IMR-90 (cell line): ENCODE measurements at regions not wholly inside any gene's neighbourhood (a gene's known extent, or its start where the extent isn't known, plus 50 kb on each side); places are given as distances from the start of the nearest gene placed in this dataset.

Experiments used
- ATAC-seq: fragments of 200-7000 bp; cut with Tn5 transposase; 2 replicates; pipeline ENCODE4 v1.9.1; 2020; ENCODE audit warnings: low read depth, mild to moderate bottlenecking, moderate library complexity
- BruUV-seq: library from RNA; stranded (reverse); fragments of 400-500 nt; replicated peaks from 2 replicates; lab custom pipeline; 2021; lab: Mats Ljungman, UMichigan
- CTCF ChIA-PET: fragments of 300-600 bp; formaldehyde crosslinking; extraction: SDS; loops from one replicate; lab custom pipeline; 2021; ENCODE audit warnings: antibody characterized with exemption; lab: Yijun Ruan, JAX
- POLR2A ChIA-PET: fragments of 300-600 bp; sonication (Branson Sonifier 250); formaldehyde crosslinking; loops from one replicate; lab custom pipeline; 2022; ENCODE audit warnings: antibody characterized with exemption; ENCODE audit not compliant: unreplicated experiment; lab: Charles Lee
- DNase-seq: peaks from one replicate; pipeline ENCODE4 v3.0.0; 2013
- H2AFZ ChIP-seq: replicated peaks from 2 replicates; pipeline ENCODE3; 2013; ENCODE audit warnings: low read length, mild to moderate bottlenecking; ENCODE audit not compliant: poor library complexity
- H2AK5ac ChIP-seq: 2 replicates; pipeline ENCODE4 v1.6.1; 2013; ENCODE audit warnings: low read depth, low read length, inconsistent platforms
- H2AK9ac ChIP-seq: replicated peaks from 2 replicates; pipeline ENCODE3; 2013; ENCODE audit warnings: mild to moderate bottlenecking, low read depth, low read length, moderate library complexity; ENCODE audit not compliant: poor library complexity
- H2BK120ac ChIP-seq: 2 replicates; pipeline ENCODE4 v1.6.1; 2013; ENCODE audit warnings: low read depth, low read length, inconsistent platforms
- H2BK15ac ChIP-seq: 3 replicates; pipeline ENCODE4 v1.6.1; 2013; ENCODE audit warnings: low read depth, low read length, inconsistent platforms
- H2BK20ac ChIP-seq: 2 replicates; pipeline ENCODE4 v1.6.1; 2013; ENCODE audit warnings: low read depth, mild to moderate bottlenecking, inconsistent platforms, low read length, moderate library complexity
- H2BK5ac ChIP-seq: 2 replicates; pipeline ENCODE4 v1.6.1; 2013; ENCODE audit warnings: mild to moderate bottlenecking, low read depth, low read length, inconsistent platforms; ENCODE audit not compliant: poor library complexity, severe bottlenecking
- H3K14ac ChIP-seq: replicated peaks from 2 replicates; pipeline ENCODE4 v1.6.1; 2013; ENCODE audit warnings: low read depth, low read length, inconsistent platforms
- H3K18ac ChIP-seq: 2 replicates; pipeline ENCODE4 v1.6.1; 2013; ENCODE audit warnings: low read depth, low read length, control low read depth
- H3K23ac ChIP-seq: 2 replicates; pipeline ENCODE4 v1.6.1; 2013; ENCODE audit warnings: low read depth, low read length, inconsistent platforms
- H3K27ac ChIP-seq: 2 replicates; pipeline ENCODE4 v1.5.1; 2013; ENCODE audit warnings: mild to moderate bottlenecking, control low read depth, low read length; ENCODE audit not compliant: insufficient read depth
- H3K27me3 ChIP-seq: 2 replicates; pipeline ENCODE4 v1.6.1; 2013; ENCODE audit warnings: low read length; ENCODE audit not compliant: control insufficient read depth, insufficient read depth
- H3K36me3 ChIP-seq: 2 replicates; pipeline ENCODE4 v1.6.1; 2013; ENCODE audit warnings: low read length, mixed read lengths; ENCODE audit not compliant: control insufficient read depth, insufficient read depth
- H3K4ac ChIP-seq: 2 replicates; pipeline ENCODE4 v1.6.1; 2013; ENCODE audit warnings: low read depth, low read length, inconsistent platforms
- H3K4me1 ChIP-seq: 2 replicates; pipeline ENCODE4 v1.6.1; 2013; ENCODE audit warnings: low read length, mixed read lengths; ENCODE audit not compliant: control insufficient read depth, insufficient read depth
- H3K4me2 ChIP-seq: 2 replicates; pipeline ENCODE4 v1.6.1; 2013; ENCODE audit warnings: low read depth, mild to moderate bottlenecking, control low read depth, low read length, moderate library complexity
- H3K4me3 ChIP-seq: 2 replicates; pipeline ENCODE4 v1.5.1; 2013; ENCODE audit warnings: low read depth, mild to moderate bottlenecking, control low read depth, low read length, moderate library complexity; ENCODE audit not compliant: insufficient read depth
- H3K56ac ChIP-seq: 2 replicates; pipeline ENCODE4 v1.6.1; 2013; ENCODE audit warnings: low read length, inconsistent platforms; ENCODE audit not compliant: insufficient read depth; ENCODE audit errors: extremely low read depth
- H3K79me1 ChIP-seq, 2 experiments: 2 replicates each; pipeline ENCODE4 v1.6.1; 2013; ENCODE audit warnings: low read length in 2 of 2, inconsistent platforms in 1 of 2, low read depth in 1 of 2
- H3K9ac ChIP-seq: 2 replicates; pipeline ENCODE4 v1.6.1; 2013; ENCODE audit warnings: low read depth, low read length, control low read depth
- H3K9me1 ChIP-seq: 2 replicates; pipeline ENCODE4 v1.6.1; 2013; ENCODE audit warnings: low read length, inconsistent platforms; ENCODE audit not compliant: insufficient read depth
- H3K9me3 ChIP-seq: 2 replicates; pipeline ENCODE4 v1.6.1; 2013; ENCODE audit warnings: low read length; ENCODE audit not compliant: control insufficient read depth, insufficient read depth
- H4K20me1 ChIP-seq: 2 replicates; pipeline ENCODE4 v1.6.1; 2013; ENCODE audit warnings: low read length, inconsistent platforms; ENCODE audit not compliant: insufficient read depth
- H4K5ac ChIP-seq: 2 replicates; pipeline ENCODE4 v1.6.1; 2013; ENCODE audit warnings: mild to moderate bottlenecking, low read depth, low read length, control low read depth
- H4K8ac ChIP-seq, 2 experiments: 2 replicates each; pipeline ENCODE4 v1.6.1; 2013; ENCODE audit warnings: low read depth in 2 of 2, low read length in 2 of 2, control low read depth in 1 of 2, inconsistent platforms in 1 of 2
- H4K91ac ChIP-seq: 2 replicates; pipeline ENCODE4 v1.6.1; 2013; ENCODE audit warnings: low read depth, low read length, inconsistent platforms; ENCODE audit not compliant: insufficient read depth
- BHLHE40 ChIP-seq: fragments of 150-350 bp; IDR thresholded peaks from 2 replicates; pipeline ENCODE4 v1.6.1; 2016; ENCODE audit warnings: mild to moderate bottlenecking, low read depth, low read length
- CHD1 ChIP-seq: IDR thresholded peaks from 2 replicates; pipeline ENCODE4 v1.6.1; 2012; ENCODE audit warnings: low read depth, low read length, improper control_type of control experiment
- CTCF ChIP-seq: conservative IDR thresholded peaks from 2 replicates; pipeline ENCODE4 v1.5.1; 2012; ENCODE audit warnings: mild to moderate bottlenecking, low read depth, low read length, improper control_type of control experiment
- RCOR1 ChIP-seq: IDR thresholded peaks from 2 replicates; pipeline ENCODE4 v1.6.1; 2012; ENCODE audit warnings: mild to moderate bottlenecking, low read length, improper control_type of control experiment; ENCODE audit not compliant: insufficient replicate concordance
- WGBS, 2 experiments: methylation state at CpG; one replicate each; pipeline versions ENCODE4 v1.1.5 to v1.1.7; 2013; ENCODE audit warnings: missing lambda C conversion rate in 2 of 2; ENCODE audit not compliant: insufficient read length in 1 of 2; ENCODE audit errors: extremely low coverage in 2 of 2; 5-methylcytosine and 5-hydroxymethylcytosine counted together
- dilution Hi-C: fragments of 300-500 bp; cut with HindIII; formaldehyde crosslinking; loops from one replicate; pipeline ENCODE4 v1.14.3; 2018; ENCODE audit warnings: low sequenced_read_pairs; ENCODE audit not compliant: unreplicated experiment
- in situ Hi-C: fragments of 300-500 bp; cut with MboI; formaldehyde crosslinking; loops from 3 replicates; pipeline ENCODE4 v1.14.3; 2019; ENCODE audit warnings: low sequenced_read_pairs, inconsistent platforms, mixed read lengths
- intact Hi-C: fragments of 100-400 bp; cut with micrococcal nuclease; formaldehyde crosslinking; loops from 2 replicates; pipeline ENCODE4 v1.10.0; 2022
- TF ChIP-seq, protein P1 (sequence below): fragments of 150-350 bp; IDR thresholded peaks from 2 replicates; pipeline ENCODE4 v1.6.1; 2017; ENCODE audit warnings: mild to moderate bottlenecking, antibody characterized with exemption, low read length, low read depth

- TF ChIP-seq, protein P1, sequence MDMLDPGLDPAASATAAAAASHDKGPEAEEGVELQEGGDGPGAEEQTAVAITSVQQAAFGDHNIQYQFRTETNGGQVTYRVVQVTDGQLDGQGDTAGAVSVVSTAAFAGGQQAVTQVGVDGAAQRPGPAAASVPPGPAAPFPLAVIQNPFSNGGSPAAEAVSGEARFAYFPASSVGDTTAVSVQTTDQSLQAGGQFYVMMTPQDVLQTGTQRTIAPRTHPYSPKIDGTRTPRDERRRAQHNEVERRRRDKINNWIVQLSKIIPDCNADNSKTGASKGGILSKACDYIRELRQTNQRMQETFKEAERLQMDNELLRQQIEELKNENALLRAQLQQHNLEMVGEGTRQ = no peak
- no peak for TF ChIP-seq CTCF
- TF ChIP-seq RCOR1 = no peak
- TF ChIP-seq BHLHE40 = no peak
- TF ChIP-seq CHD1 = no peak
- Histone ChIP-seq H4K5ac (no peak overlapping the region), H3K9ac (no peak overlapping the region), H2BK5ac (no peak overlapping the region), H3K4me3 (no peak overlapping the region), H4K8ac (no peak overlapping the region), H2AFZ (no peak overlapping the region), H4K20me1 (no peaks in the 10 kb centered on the region), H3K4me2 (no peak overlapping the region), H3K9me3 (0 out of 2 replicates have a peak, but pooled peaks cover 2% of the 10 kb centered on the region), H3K9me1 (no peaks in the 10 kb centered on the region), H3K4me1 (no peaks in the 10 kb centered on the region), H2BK20ac (no peak overlapping the region), H3K56ac (no peak overlapping the region), H3K4ac (no peak overlapping the region), H2BK15ac (no peak overlapping the region), H3K79me1 (no peaks in the 10 kb centered on the region), H2BK120ac (no peak overlapping the region), H3K27ac (no peak overlapping the region), H3K27me3 (no peaks in the 10 kb centered on the region), H3K36me3 (no peaks in the 10 kb centered on the region), H3K18ac (no peak overlapping the region), H2AK5ac (no peak overlapping the region), H3K14ac (no peak overlapping the region), H3K23ac (no peak overlapping the region), H2AK9ac (no peak overlapping the region), H4K91ac (no peak overlapping the region)
- ATAC-seq (no peak), DNase-seq (no peak)
- in situ Hi-C loops (no loop called here), intact Hi-C loops (no loop called here), dilution Hi-C loops (no loop called here)
- WGBS, 2 experiments = no CpG with 5 or more reads among the region's 1 CpG
- ChIA-PET CTCF (no interaction called here), POLR2A (no interaction called here)
- BruUV-seq = no TSS peak
Observed at GRCh38 chr5:29054694-29055093, 2016.3 kb upstream of the CDH9 start.
